Stimulated activated memory B cell treated with anti-CD40 and anti-IgM and Interleukin-4, amounts not matched to agents 10 μg/mL and 1 μg/mL and 100 μg/mL, for 72 hours (primary cell): ENCODE measurements at regions not wholly inside any gene's neighbourhood (a gene's known extent, or its start where the extent isn't known, plus 50 kb on each side); places are given as distances from the start of the nearest gene placed in this dataset.
"Not testable (repeated sequence)": the region's sequence is repeated elsewhere in the genome, so short reads cannot be mapped to it uniquely, and the experiment has no call there.

ENCODE experiments used
- ATAC-seq: fragments of 150-1000 bp; cut with Tn5 transposase; 2 replicates; pipeline ENCODE4 v1.10.0; 2021
- H3K27ac Mint-ChIP-seq: one replicate; pipeline ENCODE4 v1.8.0; 2022; ENCODE audit warnings: mild to moderate bottlenecking, mixed read lengths
- H3K27me3 Mint-ChIP-seq: one replicate; pipeline ENCODE4 v1.8.0; 2022; ENCODE audit warnings: mixed read lengths
- H3K36me3 Mint-ChIP-seq: one replicate; pipeline ENCODE4 v1.8.0; 2022; ENCODE audit warnings: mixed read lengths
- H3K4me1 Mint-ChIP-seq: one replicate; pipeline ENCODE4 v1.8.0; 2022; ENCODE audit warnings: mixed read lengths
- H3K4me3 Mint-ChIP-seq: one replicate; pipeline ENCODE4 v1.8.0; 2022; ENCODE audit warnings: mild to moderate bottlenecking, moderate library complexity, mixed read lengths
- H3K9me3 Mint-ChIP-seq: one replicate; pipeline ENCODE4 v1.8.0; 2022; ENCODE audit warnings: mixed read lengths

- not testable (repeated sequence) for ATAC-seq, H3K4me1 Mint-ChIP-seq
Observed at GRCh38 chr21:9775877-9776276, 745.5 kb upstream of the TPTE start.

GRCh38 chr21:9776286-9777020 lies 744.9 kb upstream of the TPTE start:
- not testable (repeated sequence) for H3K4me1 Mint-ChIP-seq, H3K27me3 Mint-ChIP-seq, ATAC-seq, H3K36me3 Mint-ChIP-seq, H3K4me3 Mint-ChIP-seq, H3K27ac Mint-ChIP-seq
- H3K9me3 Mint-ChIP-seq = peaks cover 11% of the 10 kb centered on the region

More at GRCh38 chr21:9775877-9776276, 745.5 kb upstream of the TPTE start:
- H3K36me3 Mint-ChIP-seq, H3K27me3 Mint-ChIP-seq, H3K27ac Mint-ChIP-seq, H3K4me3 Mint-ChIP-seq: not testable (repeated sequence)
- peaks cover 11% of the 10 kb centered on the region for H3K9me3 Mint-ChIP-seq

- peaks cover 11% of the 10 kb centered on the region for H3K9me3 Mint-ChIP-seq
- H3K27ac Mint-ChIP-seq, H3K36me3 Mint-ChIP-seq, H3K27me3 Mint-ChIP-seq, H3K4me1 Mint-ChIP-seq, H3K4me3 Mint-ChIP-seq: not testable (repeated sequence)
- peak; percentile 2 for ATAC-seq
Observed at GRCh38 chr21:9778541-9778940, 742.8 kb upstream of the TPTE start.

- ATAC-seq = no peak
- Mint-ChIP-seq H3K9me3 (peaks cover 6% of the 10 kb centered on the region), H3K27ac (no peak overlapping the region), H3K4me3 (no peak overlapping the region), H3K36me3 (no peaks in the 10 kb centered on the region), H3K27me3 (no peaks in the 10 kb centered on the region), H3K4me1 (no peaks in the 10 kb centered on the region)
Observed at GRCh38 chr21:9780441-9780937, 740.9 kb upstream of the TPTE start.

- not testable (repeated sequence) for H3K4me1 Mint-ChIP-seq, ATAC-seq, H3K27me3 Mint-ChIP-seq, H3K9me3 Mint-ChIP-seq, H3K36me3 Mint-ChIP-seq, H3K27ac Mint-ChIP-seq, H3K4me3 Mint-ChIP-seq
Observed at GRCh38 chr21:9783587-9783986, 737.8 kb upstream of the TPTE start.

GRCh38 chr21:9784201-9784600 lies 737.2 kb upstream of the TPTE start:
- not testable (repeated sequence) for H3K9me3 Mint-ChIP-seq, H3K4me3 Mint-ChIP-seq, ATAC-seq, H3K27ac Mint-ChIP-seq, H3K4me1 Mint-ChIP-seq, H3K36me3 Mint-ChIP-seq, H3K27me3 Mint-ChIP-seq

- H3K4me1 Mint-ChIP-seq, H3K27me3 Mint-ChIP-seq, H3K9me3 Mint-ChIP-seq, ATAC-seq, H3K4me3 Mint-ChIP-seq, H3K36me3 Mint-ChIP-seq, H3K27ac Mint-ChIP-seq: not testable (repeated sequence)
Observed at GRCh38 chr21:9786092-9786491, 735.3 kb upstream of the TPTE start.

GRCh38 chr21:9788281-9788680 lies 733.1 kb upstream of the TPTE start:
- not testable (repeated sequence) for H3K27ac Mint-ChIP-seq, H3K9me3 Mint-ChIP-seq, ATAC-seq, H3K4me1 Mint-ChIP-seq, H3K27me3 Mint-ChIP-seq, H3K36me3 Mint-ChIP-seq, H3K4me3 Mint-ChIP-seq

- H3K27ac Mint-ChIP-seq, H3K27me3 Mint-ChIP-seq, ATAC-seq, H3K4me1 Mint-ChIP-seq, H3K36me3 Mint-ChIP-seq, H3K4me3 Mint-ChIP-seq: not testable (repeated sequence)
- H3K9me3 Mint-ChIP-seq = peaks cover 11% of the 10 kb centered on the region
Observed at GRCh38 chr21:9790354-9790753, 731.0 kb upstream of the TPTE start.

- H3K27me3 Mint-ChIP-seq, H3K36me3 Mint-ChIP-seq, H3K4me1 Mint-ChIP-seq, H3K4me3 Mint-ChIP-seq, H3K27ac Mint-ChIP-seq, ATAC-seq: not testable (repeated sequence)
- peaks cover 15% of the 10 kb centered on the region for H3K9me3 Mint-ChIP-seq
Observed at GRCh38 chr21:9791453-9791852, 729.9 kb upstream of the TPTE start.

- not testable (repeated sequence) for H3K4me3 Mint-ChIP-seq, H3K36me3 Mint-ChIP-seq, H3K4me1 Mint-ChIP-seq, H3K27me3 Mint-ChIP-seq, ATAC-seq, H3K27ac Mint-ChIP-seq
- H3K9me3 Mint-ChIP-seq = peaks cover 10% of the 10 kb centered on the region
Observed at GRCh38 chr21:9795291-9795690, 726.1 kb upstream of the TPTE start.

- H3K36me3 Mint-ChIP-seq, H3K27me3 Mint-ChIP-seq: not testable (repeated sequence)
Observed at GRCh38 chr21:9796293-9796692, 725.1 kb upstream of the TPTE start.

GRCh38 chr21:9807675-9808074 lies 713.7 kb upstream of the TPTE start:
- not testable (repeated sequence) for H3K4me3 Mint-ChIP-seq, H3K4me1 Mint-ChIP-seq, H3K9me3 Mint-ChIP-seq, H3K27me3 Mint-ChIP-seq, H3K27ac Mint-ChIP-seq, H3K36me3 Mint-ChIP-seq
- peak; percentile 46 for ATAC-seq

More at GRCh38 chr21:9796293-9796692, 725.1 kb upstream of the TPTE start:
- H3K9me3 Mint-ChIP-seq = peaks cover 10% of the 10 kb centered on the region
- H3K27ac Mint-ChIP-seq, ATAC-seq, H3K4me1 Mint-ChIP-seq, H3K4me3 Mint-ChIP-seq: not testable (repeated sequence)

GRCh38 chr21:9811223-9812004 lies 710.0 kb upstream of the TPTE start:
- not testable (repeated sequence) for ATAC-seq, H3K27ac Mint-ChIP-seq, H3K9me3 Mint-ChIP-seq, H3K4me3 Mint-ChIP-seq, H3K4me1 Mint-ChIP-seq, H3K36me3 Mint-ChIP-seq, H3K27me3 Mint-ChIP-seq

GRCh38 chr21:9812507-9812906 lies 708.9 kb upstream of the TPTE start:
- H3K36me3 Mint-ChIP-seq, H3K4me1 Mint-ChIP-seq, H3K27ac Mint-ChIP-seq, ATAC-seq, H3K4me3 Mint-ChIP-seq, H3K9me3 Mint-ChIP-seq, H3K27me3 Mint-ChIP-seq: not testable (repeated sequence)
